ENCODE measurements at regions not wholly inside any gene's neighbourhood (a gene's known extent, or its start where the extent isn't known, plus 50 kb on each side); places are given as distances from the start of the nearest gene placed in this dataset.

GRCh38 chr14:97970222-97970621, 1173.0 kb downstream of the VRK1 start:
- H3K27ac ChIP-seq (ENCODE audit: low read depth in 2 of 2, low read length in 2 of 2): no peak overlapping the region
- no peaks in the 10 kb centered on the region for H3K4me1 ChIP-seq (ENCODE audit: control insufficient read depth in 2 of 2, insufficient read depth in 2 of 2, low read length in 2 of 2)
- H3K4me3 ChIP-seq (ENCODE audit: low read length in 2 of 2): no peak overlapping the region

GRCh38 chr14:97975216-97975615, 1178.0 kb downstream of the VRK1 start:
- Histone ChIP-seq H3K9me3 (ENCODE audit: control insufficient read depth in 2 of 2, low read length in 2 of 2) (no peaks in the 10 kb centered on the region), H3K9ac (ENCODE audit: low read depth in 1 of 2, low read length in 2 of 2) (no peak overlapping the region), H3K4me3 (ENCODE audit: low read length in 2 of 2) (no peak overlapping the region), H3K27ac (ENCODE audit: low read depth in 2 of 2, low read length in 2 of 2) (no peak overlapping the region), H3K4me1 (ENCODE audit: control insufficient read depth in 2 of 2, insufficient read depth in 2 of 2, low read length in 2 of 2) (peaks cover 0 to 8% of the 10 kb centered on the region in 2 donors), H3K27me3 (ENCODE audit: control insufficient read depth in 2 of 2, insufficient read depth in 2 of 2, low read length in 2 of 2) (no peaks in the 10 kb centered on the region), H3K36me3 (ENCODE audit: control insufficient read depth in 2 of 2, insufficient read depth in 2 of 2, low read length in 2 of 2) (no peaks in the 10 kb centered on the region)

More at GRCh38 chr14:97970222-97970621, 1173.0 kb downstream of the VRK1 start:
- Histone ChIP-seq H3K9me3 (ENCODE audit: control insufficient read depth in 2 of 2, low read length in 2 of 2) (no peaks in the 10 kb centered on the region), H3K36me3 (ENCODE audit: control insufficient read depth in 2 of 2, insufficient read depth in 2 of 2, low read length in 2 of 2) (no peaks in the 10 kb centered on the region), H3K27me3 (ENCODE audit: control insufficient read depth in 2 of 2, insufficient read depth in 2 of 2, low read length in 2 of 2) (no peaks in the 10 kb centered on the region), H3K9ac (ENCODE audit: low read depth in 1 of 2, low read length in 2 of 2) (no peak overlapping the region)

GRCh38 chr14:97975962-97976361, 1178.8 kb downstream of the VRK1 start:
- Histone ChIP-seq H3K9ac (ENCODE audit: low read depth in 1 of 2, low read length in 2 of 2) (no peak overlapping the region), H3K4me3 (ENCODE audit: low read length in 2 of 2) (peak overlapping the region in 1 of 2 donors; percentile 73), H3K27me3 (ENCODE audit: control insufficient read depth in 2 of 2, insufficient read depth in 2 of 2, low read length in 2 of 2) (no peaks in the 10 kb centered on the region), H3K4me1 (ENCODE audit: control insufficient read depth in 2 of 2, insufficient read depth in 2 of 2, low read length in 2 of 2) (peaks cover 0 to 8% of the 10 kb centered on the region in 2 donors), H3K27ac (ENCODE audit: low read depth in 2 of 2, low read length in 2 of 2) (peak overlapping the region in 1 of 2 donors; percentile 77), H3K9me3 (ENCODE audit: control insufficient read depth in 2 of 2, low read length in 2 of 2) (no peaks in the 10 kb centered on the region), H3K36me3 (ENCODE audit: control insufficient read depth in 2 of 2, insufficient read depth in 2 of 2, low read length in 2 of 2) (no peaks in the 10 kb centered on the region)

DNA sequence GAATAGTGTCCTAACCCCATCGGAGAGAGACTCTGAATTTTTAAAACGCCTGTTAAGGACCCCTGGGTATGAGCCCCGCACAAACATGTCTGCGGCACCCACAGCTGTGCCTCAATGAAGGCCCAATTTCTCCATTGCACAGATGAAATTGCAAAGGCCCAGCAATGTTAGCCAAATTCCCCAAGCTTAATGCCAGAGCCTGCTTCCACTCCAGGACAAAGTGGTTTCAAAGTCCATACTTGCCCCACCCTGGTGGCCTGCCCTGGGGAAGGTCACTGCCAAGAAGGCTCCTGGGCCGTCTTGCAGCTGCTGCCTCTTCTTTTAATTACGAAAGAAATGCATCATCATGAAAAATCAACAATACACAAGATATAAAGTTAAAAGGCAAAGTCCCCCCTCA, 1179.7 kb downstream of the VRK1 start:
- Histone ChIP-seq H3K4me1 (ENCODE audit: control insufficient read depth in 2 of 2, insufficient read depth in 2 of 2, low read length in 2 of 2) (peaks cover 0 to 8% of the 10 kb centered on the region in 2 donors), H3K27ac (ENCODE audit: low read depth in 2 of 2, low read length in 2 of 2) (peak overlapping the region; percentile 74 to 77), H3K36me3 (ENCODE audit: control insufficient read depth in 2 of 2, insufficient read depth in 2 of 2, low read length in 2 of 2) (no peaks in the 10 kb centered on the region), H3K4me3 (ENCODE audit: low read length in 2 of 2) (peak overlapping the region in 1 of 2 donors; percentile 73), H3K9ac (ENCODE audit: low read depth in 1 of 2, low read length in 2 of 2) (peak overlapping the region in 1 of 2 donors; percentile 10), H3K9me3 (ENCODE audit: control insufficient read depth in 2 of 2, low read length in 2 of 2) (no peaks in the 10 kb centered on the region), H3K27me3 (ENCODE audit: control insufficient read depth in 2 of 2, insufficient read depth in 2 of 2, low read length in 2 of 2) (no peaks in the 10 kb centered on the region)

DNA sequence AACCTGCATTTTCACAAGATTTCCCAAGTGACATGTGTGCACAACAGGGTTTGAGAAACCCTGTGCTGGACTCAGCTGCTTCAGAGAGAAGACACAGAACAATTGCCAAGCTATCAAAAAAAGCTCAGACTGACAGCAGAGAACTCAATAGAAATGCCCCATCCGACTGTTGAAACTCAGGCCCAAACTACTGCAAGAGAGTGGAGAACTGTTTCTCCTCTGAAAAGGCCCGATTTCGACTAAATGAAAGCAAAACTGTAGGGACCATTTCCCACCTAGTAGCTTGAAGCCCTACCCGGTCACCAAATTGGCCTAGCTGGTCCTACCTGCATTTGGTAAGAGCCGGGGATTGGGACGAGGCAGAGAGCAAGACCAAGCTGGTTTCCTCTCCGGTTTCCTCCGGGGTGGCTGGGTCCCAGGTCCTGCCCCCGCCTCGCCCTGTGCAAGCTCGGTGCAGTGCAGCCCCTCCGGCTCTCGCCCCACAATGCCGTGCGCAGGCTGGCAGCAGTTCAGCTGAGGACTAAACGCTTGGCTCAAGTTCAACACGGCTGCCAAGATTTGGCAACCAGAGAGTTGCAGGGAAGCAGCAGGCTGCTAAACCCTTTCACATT, 1180.6 kb downstream of the VRK1 start:
- H3K9me3 ChIP-seq (ENCODE audit: control insufficient read depth in 2 of 2, low read length in 2 of 2): no peaks in the 10 kb centered on the region
- H3K4me3 ChIP-seq (ENCODE audit: low read length in 2 of 2): peak overlapping the region; percentile 60 to 73
- no peaks in the 10 kb centered on the region for H3K27me3 ChIP-seq (ENCODE audit: control insufficient read depth in 2 of 2, insufficient read depth in 2 of 2, low read length in 2 of 2)
- H3K27ac ChIP-seq (ENCODE audit: low read depth in 2 of 2, low read length in 2 of 2): peak overlapping the region; percentile 74 to 77
- H3K9ac ChIP-seq (ENCODE audit: low read depth in 1 of 2, low read length in 2 of 2): peak overlapping the region; percentile 2 to 49
- peaks cover 0 to 8% of the 10 kb centered on the region in 2 donors for H3K4me1 ChIP-seq (ENCODE audit: control insufficient read depth in 2 of 2, insufficient read depth in 2 of 2, low read length in 2 of 2)
- no peaks in the 10 kb centered on the region for H3K36me3 ChIP-seq (ENCODE audit: control insufficient read depth in 2 of 2, insufficient read depth in 2 of 2, low read length in 2 of 2)

DNA sequence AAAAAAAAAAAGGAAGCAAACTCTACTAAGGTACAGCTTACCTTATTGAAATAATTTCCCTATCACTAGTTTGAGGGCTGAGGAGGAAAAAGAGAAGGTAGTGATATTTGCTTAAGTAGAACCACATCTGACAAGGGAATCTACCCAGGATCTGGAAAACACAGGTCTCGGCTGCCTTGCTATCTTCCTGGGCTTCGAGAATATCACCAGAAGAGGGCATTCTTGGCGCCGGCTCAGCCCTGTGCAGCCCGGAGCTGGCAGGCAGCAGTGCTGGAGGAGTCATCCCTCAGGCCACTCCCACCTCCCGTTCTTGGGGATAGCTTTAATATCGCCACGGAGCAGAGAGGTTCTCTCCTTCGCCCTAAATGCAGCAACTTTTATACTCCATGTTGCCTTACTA, 1181.2 kb downstream of the VRK1 start:
- Histone ChIP-seq H3K4me3 (ENCODE audit: low read length in 2 of 2) (peak overlapping the region; percentile 19 to 73), H3K9ac (ENCODE audit: low read depth in 1 of 2, low read length in 2 of 2) (peak overlapping the region; percentile 15 to 49), H3K4me1 (ENCODE audit: control insufficient read depth in 2 of 2, insufficient read depth in 2 of 2, low read length in 2 of 2) (peaks cover 0 to 8% of the 10 kb centered on the region in 2 donors), H3K9me3 (ENCODE audit: control insufficient read depth in 2 of 2, low read length in 2 of 2) (no peaks in the 10 kb centered on the region), H3K27ac (ENCODE audit: low read depth in 2 of 2, low read length in 2 of 2) (peak overlapping the region; percentile 74 to 77), H3K36me3 (ENCODE audit: control insufficient read depth in 2 of 2, insufficient read depth in 2 of 2, low read length in 2 of 2) (no peaks in the 10 kb centered on the region), H3K27me3 (ENCODE audit: control insufficient read depth in 2 of 2, insufficient read depth in 2 of 2, low read length in 2 of 2) (no peaks in the 10 kb centered on the region)

GRCh38 chr14:97993508-97994019, 1196.4 kb downstream of the VRK1 start:
- peak overlapping the region in 1 of 2 donors; percentile 35 for H3K27ac ChIP-seq (ENCODE audit: low read depth in 2 of 2, low read length in 2 of 2)

GRCh38 chr14:97994020-97994531, 1196.9 kb downstream of the VRK1 start:
- H3K4me1 ChIP-seq (ENCODE audit: control insufficient read depth in 2 of 2, insufficient read depth in 2 of 2, low read length in 2 of 2): no peaks in the 10 kb centered on the region
- peak overlapping the region in 1 of 2 donors; percentile 35 for H3K27ac ChIP-seq (ENCODE audit: low read depth in 2 of 2, low read length in 2 of 2)
- no peak overlapping the region for H3K9ac ChIP-seq (ENCODE audit: low read depth in 1 of 2, low read length in 2 of 2)
- no peaks in the 10 kb centered on the region for H3K9me3 ChIP-seq (ENCODE audit: control insufficient read depth in 2 of 2, low read length in 2 of 2)
- H3K4me3 ChIP-seq (ENCODE audit: low read length in 2 of 2): no peak overlapping the region
- H3K36me3 ChIP-seq (ENCODE audit: control insufficient read depth in 2 of 2, insufficient read depth in 2 of 2, low read length in 2 of 2): no peaks in the 10 kb centered on the region
- no peaks in the 10 kb centered on the region for H3K27me3 ChIP-seq (ENCODE audit: control insufficient read depth in 2 of 2, insufficient read depth in 2 of 2, low read length in 2 of 2)

More at GRCh38 chr14:97993508-97994019, 1196.4 kb downstream of the VRK1 start:
- Histone ChIP-seq H3K4me3 (ENCODE audit: low read length in 2 of 2) (no peak overlapping the region), H3K9me3 (ENCODE audit: control insufficient read depth in 2 of 2, low read length in 2 of 2) (no peaks in the 10 kb centered on the region), H3K9ac (ENCODE audit: low read depth in 1 of 2, low read length in 2 of 2) (no peak overlapping the region), H3K36me3 (ENCODE audit: control insufficient read depth in 2 of 2, insufficient read depth in 2 of 2, low read length in 2 of 2) (no peaks in the 10 kb centered on the region), H3K27me3 (ENCODE audit: control insufficient read depth in 2 of 2, insufficient read depth in 2 of 2, low read length in 2 of 2) (no peaks in the 10 kb centered on the region), H3K4me1 (ENCODE audit: control insufficient read depth in 2 of 2, insufficient read depth in 2 of 2, low read length in 2 of 2) (no peaks in the 10 kb centered on the region)

- Histone ChIP-seq H3K27me3 (ENCODE audit: control insufficient read depth in 2 of 2, insufficient read depth in 2 of 2, low read length in 2 of 2) (no peaks in the 10 kb centered on the region), H3K4me3 (ENCODE audit: low read length in 2 of 2) (no peak overlapping the region), H3K36me3 (ENCODE audit: control insufficient read depth in 2 of 2, insufficient read depth in 2 of 2, low read length in 2 of 2) (no peaks in the 10 kb centered on the region), H3K27ac (ENCODE audit: low read depth in 2 of 2, low read length in 2 of 2) (no peak overlapping the region), H3K4me1 (ENCODE audit: control insufficient read depth in 2 of 2, insufficient read depth in 2 of 2, low read length in 2 of 2) (no peaks in the 10 kb centered on the region), H3K9ac (ENCODE audit: low read depth in 1 of 2, low read length in 2 of 2) (no peak overlapping the region), H3K9me3 (ENCODE audit: control insufficient read depth in 2 of 2, low read length in 2 of 2) (no peaks in the 10 kb centered on the region)
Measured at GRCh38 chr14:97995038-97995437, 1197.9 kb downstream of the VRK1 start.

- no peaks in the 10 kb centered on the region for H3K4me1 ChIP-seq (ENCODE audit: control insufficient read depth in 2 of 2, insufficient read depth in 2 of 2, low read length in 2 of 2)
- no peak overlapping the region for H3K4me3 ChIP-seq (ENCODE audit: low read length in 2 of 2)
- no peaks in the 10 kb centered on the region for H3K27me3 ChIP-seq (ENCODE audit: control insufficient read depth in 2 of 2, insufficient read depth in 2 of 2, low read length in 2 of 2)
- H3K27ac ChIP-seq (ENCODE audit: low read depth in 2 of 2, low read length in 2 of 2): no peak overlapping the region
- H3K36me3 ChIP-seq (ENCODE audit: control insufficient read depth in 2 of 2, insufficient read depth in 2 of 2, low read length in 2 of 2): no peaks in the 10 kb centered on the region
- no peaks in the 10 kb centered on the region for H3K9me3 ChIP-seq (ENCODE audit: control insufficient read depth in 2 of 2, low read length in 2 of 2)
- no peak overlapping the region for H3K9ac ChIP-seq (ENCODE audit: low read depth in 1 of 2, low read length in 2 of 2)
Measured at GRCh38 chr14:97995531-97995930, 1198.3 kb downstream of the VRK1 start.

Data from mucosa of rectum (tissue), 2 donors.